ENCODE measurements at regions not wholly inside any gene's neighbourhood (a gene's known extent, or its start where the extent isn't known, plus 50 kb on each side); places are given as distances from the start of the nearest gene placed in this dataset.

GRCh38 chr2:64345998-64346397, 108.0 kb upstream of the LGALSL start:
- DNase-seq = no peak

- no peak for DNase-seq
These were observed 105.4 kb upstream of the LGALSL start for GRCh38 chr2:64348386-64349130.

GRCh38 chr2:64349131-64349530, 104.8 kb upstream of the LGALSL start:
- no peak for DNase-seq

- no peak for DNase-seq
These were observed 103.0 kb upstream of the LGALSL start for GRCh38 chr2:64350996-64351395.

- DNase-seq = no peak
These were observed 101.7 kb upstream of the LGALSL start for GRCh38 chr2:64352292-64352691.

- DNase-seq = peak; percentile 29
These were observed 98.9 kb upstream of the LGALSL start for GRCh38 chr2:64354857-64355680.

- DNase-seq = no peak
These were observed 97.1 kb upstream of the LGALSL start for GRCh38 chr2:64356906-64357305.

- DNase-seq = no peak
These were observed 94.6 kb upstream of the LGALSL start for GRCh38 chr2:64359171-64359891.

- no peak for DNase-seq
These were observed 93.9 kb upstream of the LGALSL start for GRCh38 chr2:64359892-64360657.

- no peak for DNase-seq
These were observed 92.6 kb upstream of the LGALSL start for GRCh38 chr2:64361151-64361938.

GRCh38 chr2:64362562-64363026, 91.4 kb upstream of the LGALSL start:
- no peak for DNase-seq

- DNase-seq = no peak
These were observed 90.8 kb upstream of the LGALSL start for GRCh38 chr2:64363140-64363539.

GRCh38 chr2:64363848-64364247, 90.1 kb upstream of the LGALSL start:
- DNase-seq = no peak

- no peak for DNase-seq
These were observed 86.3 kb upstream of the LGALSL start for GRCh38 chr2:64367444-64368232.

- DNase-seq = no peak
These were observed 84.3 kb upstream of the LGALSL start for GRCh38 chr2:64369706-64370105.

- no peak for DNase-seq
These were observed 82.2 kb upstream of the LGALSL start for GRCh38 chr2:64371727-64372126.

GRCh38 chr2:64374686-64375085, 79.3 kb upstream of the LGALSL start:
- no peak for DNase-seq

- no peak for DNase-seq
These were observed 77.0 kb upstream of the LGALSL start for GRCh38 chr2:64376926-64377325.

GRCh38 chr2:64379186-64379585, 74.8 kb upstream of the LGALSL start:
- no peak for DNase-seq

GRCh38 chr2:64380853-64381527, 73.0 kb upstream of the LGALSL start:
- peak; percentile 46 for DNase-seq

All from DMS79 treated with DMSO at 0.1 percent for 48 hours (cell line).